SK-N-SH (cell line): ENCODE measurements at regions not wholly inside any gene's neighbourhood (a gene's known extent, or its start where the extent isn't known, plus 50 kb on each side); places are given as distances from the start of the nearest gene placed in this dataset.

Experiments used
- CTCF ChIA-PET: fragments of 300-600, 350-600 bp; formaldehyde crosslinking; extraction: SDS; loops from one replicate; lab custom pipeline; 2021; lab: Yijun Ruan, JAX
- POLR2A ChIA-PET: fragments of 350-600 bp; sonication (Branson Sonifier 250); formaldehyde crosslinking; extraction: SDS; loops from one replicate; lab custom pipeline; 2020; ENCODE audit warnings: antibody characterized with exemption, inconsistent platforms; lab: Yijun Ruan, JAX
- DNase-seq: peaks from one replicate; pipeline ENCODE4 v3.0.0; 2012
- H2AFZ ChIP-seq: fragments of 200-600 bp; sonication (generic); 2 replicates; pipeline ENCODE4 v1.8.1; 2016; ENCODE audit warnings: antibody characterized with exemption, mild to moderate bottlenecking, low read depth
- H3F3A ChIP-seq: fragments of 200-600 bp; sonication (generic); replicated peaks from 2 replicates; pipeline ENCODE3; 2016; ENCODE audit warnings: antibody characterized with exemption, mild to moderate bottlenecking; ENCODE audit not compliant: insufficient read depth
- H3K27ac ChIP-seq, 2 experiments: fragments of 200-500 bp in 1 of 2; fragments of 200-600 bp in 1 of 2; sonication (Bioruptor generic) in 1 of 2; sonication (generic), shearing (Covaris generic) in 1 of 2; 2 replicates each; pipeline versions ENCODE4 v1.5.1 to v1.6.1; 2014 to 2016; ENCODE audit warnings: low read depth in 2 of 2, inconsistent platforms in 1 of 2, low read length in 1 of 2, mild to moderate bottlenecking in 1 of 2, mixed read lengths in 1 of 2
- H3K27me3 ChIP-seq: fragments of 200-600 bp; sonication (generic), shearing (Covaris generic); 2 replicates; pipeline ENCODE4 v1.6.1; 2016; ENCODE audit warnings: mixed run types; ENCODE audit not compliant: insufficient read depth
- H3K36me3 ChIP-seq, 2 experiments: fragments of 200-500 bp in 1 of 2; fragments of 200-600 bp in 1 of 2; sonication (Bioruptor generic) in 1 of 2; sonication (generic) in 1 of 2; replicated peaks in 1 of 2; 2 replicates each; pipeline versions ENCODE3 to v1.5.1; 2014 to 2016; ENCODE audit warnings: low read length in 1 of 2, mild to moderate bottlenecking in 1 of 2; ENCODE audit not compliant: insufficient read depth in 2 of 2, control insufficient read depth in 1 of 2
- H3K4me1 ChIP-seq, 2 experiments: fragments of 200-500 bp in 1 of 2; fragments of 200-600 bp in 1 of 2; sonication (Bioruptor generic) in 1 of 2; sonication (generic), shearing (Covaris generic) in 1 of 2; 2 replicates each; pipeline versions ENCODE4 v1.5.1 to v1.6.1; 2014 to 2016; ENCODE audit warnings: low read depth in 1 of 2, low read length in 1 of 2, mixed run types in 1 of 2; ENCODE audit not compliant: insufficient read depth in 2 of 2, control insufficient read depth in 1 of 2
- H3K4me2 ChIP-seq: fragments of 200-600 bp; sonication (generic), shearing (Covaris generic); 2 replicates; pipeline ENCODE4 v1.6.1; 2017; ENCODE audit warnings: mixed run types
- H3K4me3 ChIP-seq, 2 experiments: fragments of 200-500 bp in 1 of 2; fragments of 200-600 bp in 1 of 2; sonication (Bioruptor generic) in 1 of 2; sonication (generic), shearing (Covaris generic) in 1 of 2; 2 replicates each; pipeline versions ENCODE4 v1.5.1 to v1.8.1; 2014 to 2016; ENCODE audit warnings: low read depth in 2 of 2, inconsistent platforms in 1 of 2, low read length in 1 of 2, mild to moderate bottlenecking in 1 of 2, mixed read lengths in 1 of 2, moderate library complexity in 1 of 2
- H3K79me2 ChIP-seq: fragments of 200-600 bp; sonication (generic); 2 replicates; pipeline ENCODE4 v1.8.1; 2017; ENCODE audit warnings: mild to moderate bottlenecking; ENCODE audit not compliant: insufficient read depth
- H3K9ac ChIP-seq: fragments of 200-600 bp; sonication (generic); 2 replicates; pipeline ENCODE4 v1.6.1; 2017; ENCODE audit warnings: mixed run types
- H3K9me2 ChIP-seq: fragments of 200-600 bp; sonication (generic); 2 replicates; pipeline ENCODE4 v1.6.1; 2017; ENCODE audit warnings: mixed run types
- H3K9me3 ChIP-seq: fragments of 200-600 bp; sonication (generic); 2 replicates; pipeline ENCODE4 v1.6.1; 2017; ENCODE audit warnings: mixed run types, mild to moderate bottlenecking, moderate library complexity
- H4K20me1 ChIP-seq: fragments of 200-600 bp; sonication (generic); 2 replicates; pipeline ENCODE4 v1.6.1; 2017; ENCODE audit warnings: mild to moderate bottlenecking, mixed run types; ENCODE audit not compliant: insufficient read depth
- CHD2 ChIP-seq: fragments of 150-350 bp; IDR thresholded peaks from 2 replicates; pipeline ENCODE4 v1.6.1; 2018; ENCODE audit warnings: low read length; ENCODE audit not compliant: partially characterized antibody
- EP300 ChIP-seq, 2 experiments: IDR thresholded peaks; 2 replicates each; pipeline versions ENCODE4 v1.4.0 to v1.6.1; 2012; ENCODE audit warnings: borderline replicate concordance in 1 of 2, low read depth in 1 of 2, low read length in 1 of 2
- EZH2phosphoT487 ChIP-seq: fragments of 200-600 bp; sonication (generic); IDR thresholded peaks from 2 replicates; pipeline ENCODE4 v1.6.1; 2017; ENCODE audit warnings: low read depth, mixed run types, mild to moderate bottlenecking, antibody characterized with exemption, moderate library complexity, borderline replicate concordance
- GABPA ChIP-seq: IDR thresholded peaks from 2 replicates; pipeline ENCODE4 v1.4.0; 2012; ENCODE audit warnings: low read depth, mild to moderate bottlenecking
- GATA2 ChIP-seq: sonication (generic); formaldehyde crosslinking; IDR thresholded peaks from 2 replicates; pipeline ENCODE4 v1.5.0; 2020; ENCODE audit warnings: mild to moderate bottlenecking, missing genetic modification reagents
- IRF3 ChIP-seq: fragments of 150-350 bp; IDR thresholded peaks from 2 replicates; pipeline ENCODE4 v1.6.1; 2016; ENCODE audit warnings: mild to moderate bottlenecking, low read depth, low read length
- JUND ChIP-seq: IDR thresholded peaks from 2 replicates; pipeline ENCODE4 v1.4.0; 2012
- MAX ChIP-seq: IDR thresholded peaks from 2 replicates; pipeline ENCODE4 v1.4.0; 2012; ENCODE audit warnings: low read depth
- NRF1 ChIP-seq: IDR thresholded peaks from 2 replicates; pipeline ENCODE4 v1.6.1; 2012; ENCODE audit warnings: low read depth, mild to moderate bottlenecking, low read length
- POLR2AphosphoS5 ChIP-seq: IDR thresholded peaks from 2 replicates; pipeline ENCODE4 v1.6.1; 2012; ENCODE audit warnings: low read depth, low read length
- REST ChIP-seq: IDR thresholded peaks from 2 replicates; pipeline ENCODE4 v1.6.1; 2012; ENCODE audit warnings: mild to moderate bottlenecking, low read depth, low read length, moderate library complexity
- RFX5 ChIP-seq: IDR thresholded peaks from 2 replicates; pipeline ENCODE4 v1.6.1; 2012; ENCODE audit warnings: mild to moderate bottlenecking, improper control_type of control experiment, low read length
- SIN3A ChIP-seq: IDR thresholded peaks from 2 replicates; pipeline ENCODE4 v1.6.1; 2012; ENCODE audit warnings: low read depth, mild to moderate bottlenecking, low read length, moderate library complexity, borderline replicate concordance
- TAF1 ChIP-seq: IDR thresholded peaks from 2 replicates; pipeline ENCODE4 v1.6.1; 2012; ENCODE audit warnings: low read depth, mild to moderate bottlenecking, low read length, moderate library complexity, borderline replicate concordance
- TCF12 ChIP-seq: IDR thresholded peaks from 2 replicates; pipeline ENCODE4 v1.4.0; 2012
- USF1 ChIP-seq: IDR thresholded peaks from 2 replicates; pipeline ENCODE4 v1.4.0; 2012; ENCODE audit warnings: low read depth, borderline replicate concordance
- WGBS: methylation state at CpG from one replicate; pipeline ENCODE4 v1.1.6; 2017; ENCODE audit warnings: low lambda C conversion rate; 5-methylcytosine and 5-hydroxymethylcytosine counted together

- no peaks in the 10 kb centered on the region for H3K79me2 ChIP-seq
- 3% methylated on average over 2 of the region's 2 CpGs for WGBS
- H3F3A ChIP-seq = no peaks in the 10 kb centered on the region
- ChIA-PET POLR2A (no interaction called here), CTCF (interaction anchor here (1.2 to 2.5 kb wide), 3 partner anchors 12 to 21 kb away, joined by 3 to 7 read pairs (median 6); no protein-coding TSS in a partner anchor)
- no peaks in the 10 kb centered on the region for H3K9me3 ChIP-seq
- no peak overlapping the region for H3K27ac ChIP-seq
- DNase-seq = no peak
- peaks cover 0 to 13% of the 10 kb centered on the region in 2 experiments; a peak in 1 of 4 replicates for H3K4me1 ChIP-seq
- H4K20me1 ChIP-seq = no peaks in the 10 kb centered on the region
- no peak overlapping the region for H2AFZ ChIP-seq
- no peaks in the 10 kb centered on the region for H3K27me3 ChIP-seq
- H3K4me2 ChIP-seq = no peak overlapping the region
- no peak overlapping the region for H3K4me3 ChIP-seq
- H3K36me3 ChIP-seq = no peaks in the 10 kb centered on the region
- H3K9ac ChIP-seq = no peak overlapping the region
- H3K9me2 ChIP-seq = no peaks in the 10 kb centered on the region
- TF ChIP-seq CHD2 (no peak), GABPA (no peak), EP300 (IDR thresholded peaks at IDR 0.05; ENCODE audit: borderline replicate concordance in 1 of 2, low read depth in 1 of 2, low read length in 1 of 2) (no peak), MAX (no peak), EZH2phosphoT487 (no peak), SIN3A (no peak), IRF3 (no peak), GATA2 (CRISPR knock-in tag) (no peak), NRF1 (no peak), REST (no peak), JUND (no peak), RFX5 (no peak), POLR2AphosphoS5 (no peak), TCF12 (no peak), TAF1 (no peak), USF1 (no peak)
Measured at GRCh38 chr10:105971460-105971859, 1193.0 kb downstream of the SORCS1 start.
